Neural cell (in vitro differentiated cells): ENCODE measurements at regions not wholly inside any gene's neighbourhood (a gene's known extent, or its start where the extent isn't known, plus 50 kb on each side); places are given as distances from the start of the nearest gene placed in this dataset.

Experiments used
- H2AFZ ChIP-seq: fragments of 200-600, 300-800 bp; sonication (generic), shearing (Covaris generic); 2 replicates; pipeline ENCODE4 v1.6.0; 2014; ENCODE audit warnings: low read depth, mild to moderate bottlenecking, antibody characterized with exemption, low read length, moderate library complexity
- H3F3A ChIP-seq: fragments of 200-600 bp; shearing (Covaris generic); 2 replicates; pipeline ENCODE4 v1.6.1; 2016; ENCODE audit warnings: mild to moderate bottlenecking, moderate library complexity, mixed read lengths, antibody characterized with exemption, low read length; ENCODE audit not compliant: insufficient read depth, poor library complexity, severe bottlenecking
- H3K27ac ChIP-seq: fragments of 200-600, 300-800 bp; sonication (generic), shearing (Covaris generic); 2 replicates; pipeline ENCODE4 v1.5.1; 2014; ENCODE audit warnings: mild to moderate bottlenecking, low read length, moderate library complexity
- H3K27me3 ChIP-seq: fragments of 300-800, 200-600 bp; sonication (generic), shearing (Covaris generic); 2 replicates; pipeline ENCODE4 v1.6.0; 2014; ENCODE audit warnings: mild to moderate bottlenecking, low read depth, low read length, moderate library complexity; ENCODE audit not compliant: insufficient read depth
- H3K36me3 ChIP-seq: fragments of 300-800, 200-600 bp; sonication (generic), shearing (Covaris generic); 2 replicates; pipeline ENCODE4 v1.5.1; 2014; ENCODE audit warnings: mild to moderate bottlenecking, antibody characterized with exemption, low read length, moderate library complexity; ENCODE audit not compliant: insufficient read depth
- H3K4me2 ChIP-seq: fragments of 300-800, 200-600 bp; sonication (generic), shearing (Covaris generic); 2 replicates; pipeline ENCODE4 v1.6.0; 2014; ENCODE audit warnings: mild to moderate bottlenecking, low read length
- H3K4me3 ChIP-seq: fragments of 300-800, 200-600 bp; sonication (generic), shearing (Covaris generic); 2 replicates; pipeline ENCODE4 v1.5.1; 2014; ENCODE audit warnings: mild to moderate bottlenecking, low read length, moderate library complexity
- H3K79me2 ChIP-seq: fragments of 200-600 bp; shearing (Covaris generic); replicated peaks from 2 replicates; pipeline ENCODE4 v1.6.0; 2014; ENCODE audit warnings: mild to moderate bottlenecking, low read length, moderate library complexity; ENCODE audit not compliant: insufficient read depth
- H3K9ac ChIP-seq: fragments of 300-800, 200-600 bp; sonication (generic), shearing (Covaris generic); 2 replicates; pipeline ENCODE4 v1.6.1; 2016; ENCODE audit warnings: mild to moderate bottlenecking, low read length, mixed read lengths
- H3K9me2 ChIP-seq: fragments of 200-600 bp; shearing (Covaris generic); 2 replicates; pipeline ENCODE4 v1.6.1; 2016; ENCODE audit warnings: mild to moderate bottlenecking, low read length, mixed read lengths; ENCODE audit not compliant: insufficient read depth
- H3K9me3 ChIP-seq: fragments of 200-600, 300-800 bp; sonication (generic), shearing (Covaris generic); 2 replicates; pipeline ENCODE4 v1.6.1; 2016; ENCODE audit warnings: mild to moderate bottlenecking, mixed run types, low read length, moderate library complexity, mixed read lengths
- H4K20me1 ChIP-seq: fragments of 200-600 bp; shearing (Covaris generic); 2 replicates; pipeline ENCODE4 v1.6.1; 2016; ENCODE audit warnings: mild to moderate bottlenecking, mixed run types; ENCODE audit not compliant: insufficient read depth
- CTCF ChIP-seq: fragments of 450-650 bp; IDR thresholded peaks from 2 replicates; pipeline ENCODE4 v1.5.1; 2014; ENCODE audit warnings: antibody characterized with exemption, mild to moderate bottlenecking, moderate library complexity; ENCODE audit not compliant: poor library complexity, severe bottlenecking
- EP300 ChIP-seq: fragments of 450-650 bp; conservative IDR thresholded peaks from 2 replicates; pipeline ENCODE4 v1.6.1; 2014; ENCODE audit warnings: antibody characterized with exemption, mild to moderate bottlenecking, moderate library complexity; ENCODE audit not compliant: poor library complexity, severe bottlenecking
- EZH2 ChIP-seq: fragments of 200-600, 300-800 bp; shearing (Covaris generic), sonication (generic); IDR thresholded peaks from 2 replicates; pipeline ENCODE4 v1.6.1; 2014; ENCODE audit warnings: antibody characterized with exemption, low read length, borderline replicate concordance, mild to moderate bottlenecking; ENCODE audit not compliant: insufficient read depth, poor library complexity, severe bottlenecking
- POLR2AphosphoS5 ChIP-seq: IDR thresholded peaks from 2 replicates; pipeline ENCODE4 v1.6.1; 2012
- REST ChIP-seq: IDR thresholded peaks from 2 replicates; pipeline ENCODE4 v1.6.1; 2012; ENCODE audit warnings: borderline replicate concordance
- SMC3 ChIP-seq: fragments of 450-650 bp; conservative IDR thresholded peaks from 2 replicates; pipeline ENCODE4 v1.6.1; 2014; ENCODE audit warnings: antibody characterized with exemption, mild to moderate bottlenecking, moderate library complexity; ENCODE audit not compliant: poor library complexity
- TAF1 ChIP-seq: IDR thresholded peaks from 2 replicates; pipeline ENCODE4 v1.6.1; 2012; ENCODE audit warnings: low read depth

GRCh38 chr21:28833182-28833581, 159.5 kb downstream of the LTN1 start:
- TF ChIP-seq REST (no peak), EZH2 (no peak), TAF1 (no peak), SMC3 (no peak), CTCF (no peak)
- Histone ChIP-seq H4K20me1 (no peaks in the 10 kb centered on the region), H3K27me3 (no peaks in the 10 kb centered on the region), H3F3A (no peaks in the 10 kb centered on the region), H2AFZ (no peak overlapping the region), H3K4me2 (no peak overlapping the region), H3K27ac (no peak overlapping the region), H3K36me3 (no peaks in the 10 kb centered on the region), H3K79me2 (no peaks in the 10 kb centered on the region), H3K9ac (no peak overlapping the region), H3K9me2 (no peaks in the 10 kb centered on the region), H3K9me3 (no peaks in the 10 kb centered on the region), H3K4me3 (no peak overlapping the region)

GRCh38 chr21:28832715-28833061, 160.0 kb downstream of the LTN1 start:
- TF ChIP-seq CTCF (no peak), EP300 (no peak), POLR2AphosphoS5 (no peak), SMC3 (no peak), REST (no peak), EZH2 (no peak)
- H2AFZ ChIP-seq: no peak overlapping the region

More at GRCh38 chr21:28832715-28833061, 160.0 kb downstream of the LTN1 start:
- Histone ChIP-seq H3F3A (no peaks in the 10 kb centered on the region), H4K20me1 (no peaks in the 10 kb centered on the region), H3K9me3 (no peaks in the 10 kb centered on the region), H3K27me3 (no peaks in the 10 kb centered on the region), H3K36me3 (no peaks in the 10 kb centered on the region), H3K4me3 (no peak overlapping the region), H3K4me2 (no peak overlapping the region), H3K9ac (no peak overlapping the region), H3K27ac (no peak overlapping the region), H3K79me2 (no peaks in the 10 kb centered on the region), H3K9me2 (no peaks in the 10 kb centered on the region)
